ENCODE measurements at regions not wholly inside any gene's neighbourhood (a gene's known extent, or its start where the extent isn't known, plus 50 kb on each side); places are given as distances from the start of the nearest gene placed in this dataset.
A peak's percentile ranks its signal among the peaks of the same experiment; 100 is the strongest.

- no peak for DNase-seq
- in situ Hi-C loops (cut with HindIII; ENCODE audit: low pct_ligation_motif_present, low sequenced_read_pairs) = no loop called here
- no peaks in the 10 kb centered on the region for H3K27me3 ChIP-seq (replicated peaks)
- no peak overlapping the region for H3K27ac ChIP-seq
- no peak for TF ChIP-seq CTCF (IDR thresholded peaks at IDR 0.05; ENCODE audit: low read depth, low read length, missing control alignments)
- no peaks in the 10 kb centered on the region for H3K36me3 ChIP-seq (replicated peaks)
- H3K4me3 ChIP-seq (ENCODE audit: low read depth, low read length) = no peak overlapping the region
Observed at GRCh38 chr9:81758123-81758797, 68.9 kb upstream of the TLE1 start.

GRCh38 chr9:81759680-81760215 lies 70.4 kb upstream of the TLE1 start:
- Histone ChIP-seq H3K27me3 (replicated peaks) (no peaks in the 10 kb centered on the region), H3K27ac (peak overlapping the region; percentile 83), H3K36me3 (replicated peaks) (no peaks in the 10 kb centered on the region), H3K4me3 (ENCODE audit: low read depth, low read length) (no peak overlapping the region)
- in situ Hi-C loops (cut with HindIII; ENCODE audit: low pct_ligation_motif_present, low sequenced_read_pairs) = no loop called here
- DNase-seq = peak; percentile 98
- TF ChIP-seq CTCF (IDR thresholded peaks at IDR 0.05; ENCODE audit: low read depth, low read length, missing control alignments) = no peak

GRCh38 chr9:81767921-81768320 lies 78.6 kb upstream of the TLE1 start:
- TF ChIP-seq CTCF (IDR thresholded peaks at IDR 0.05; ENCODE audit: low read depth, low read length, missing control alignments) = no peak
- H3K4me3 ChIP-seq (ENCODE audit: low read depth, low read length) = no peak overlapping the region
- in situ Hi-C loops (cut with HindIII; ENCODE audit: low pct_ligation_motif_present, low sequenced_read_pairs) = no loop called here
- H3K27ac ChIP-seq = no peak overlapping the region
- no peak for DNase-seq
- H3K27me3 ChIP-seq (replicated peaks) = no peaks in the 10 kb centered on the region
- no peaks in the 10 kb centered on the region for H3K36me3 ChIP-seq (replicated peaks)

- peak; percentile 74 for DNase-seq
- Histone ChIP-seq H3K27ac (peak overlapping the region; percentile 31), H3K36me3 (replicated peaks) (no peaks in the 10 kb centered on the region), H3K27me3 (replicated peaks) (no peaks in the 10 kb centered on the region), H3K4me3 (ENCODE audit: low read depth, low read length) (no peak overlapping the region)
- in situ Hi-C loops (cut with HindIII; ENCODE audit: low pct_ligation_motif_present, low sequenced_read_pairs) = no loop called here
- TF ChIP-seq CTCF (IDR thresholded peaks at IDR 0.05; ENCODE audit: low read depth, low read length, missing control alignments) = no peak
Observed at GRCh38 chr9:81771571-81771970, 82.2 kb upstream of the TLE1 start.

- H3K36me3 ChIP-seq (replicated peaks) = no peaks in the 10 kb centered on the region
- H3K27ac ChIP-seq = peak overlapping the region; percentile 31
- in situ Hi-C loops (cut with HindIII; ENCODE audit: low pct_ligation_motif_present, low sequenced_read_pairs) = no loop called here
- DNase-seq = no peak
- TF ChIP-seq CTCF (IDR thresholded peaks at IDR 0.05; ENCODE audit: low read depth, low read length, missing control alignments) = no peak
- no peak overlapping the region for H3K4me3 ChIP-seq (ENCODE audit: low read depth, low read length)
- H3K27me3 ChIP-seq (replicated peaks) = no peaks in the 10 kb centered on the region
Observed at GRCh38 chr9:81772144-81772543, 82.8 kb upstream of the TLE1 start.

- in situ Hi-C loops (cut with HindIII; ENCODE audit: low pct_ligation_motif_present, low sequenced_read_pairs) = no loop called here
- no peak for DNase-seq
- Histone ChIP-seq H3K36me3 (replicated peaks) (no peaks in the 10 kb centered on the region), H3K4me3 (ENCODE audit: low read depth, low read length) (no peak overlapping the region), H3K27ac (no peak overlapping the region), H3K27me3 (replicated peaks) (no peaks in the 10 kb centered on the region)
- no peak for TF ChIP-seq CTCF (IDR thresholded peaks at IDR 0.05; ENCODE audit: low read depth, low read length, missing control alignments)
Observed at GRCh38 chr9:81776390-81776789, 87.0 kb upstream of the TLE1 start.
